Right atrium auricular region (tissue), 2 donors: ENCODE measurements at regions not wholly inside any gene's neighbourhood (a gene's known extent, or its start where the extent isn't known, plus 50 kb on each side); places are given as distances from the start of the nearest gene placed in this dataset.
"Not testable (repeated sequence)": the region's sequence is repeated elsewhere in the genome, so short reads cannot be mapped to it uniquely, and the experiment has no call there.

Experiments
- DNase-seq: peaks from one replicate; pipeline ENCODE4 v3.0.0-alpha.2; 2019; ENCODE audit warnings: low spot score
- H3K27ac ChIP-seq, 2 donors: fragments of 200-600 bp; sonication (generic); 1 replicate in 1 of 2; 2 replicates in 1 of 2; pipeline ENCODE4 v1.5.1; 2016 to 2019
- H3K27me3 ChIP-seq, 2 donors: fragments of 200-600 bp; sonication (generic); one replicate each; pipeline versions ENCODE4 v1.5.1 to v1.6.0; 2017 to 2019
- H3K36me3 ChIP-seq: fragments of 200-600 bp; sonication (generic); one replicate; pipeline ENCODE4 v1.5.1; 2016
- H3K4me1 ChIP-seq, 2 donors: fragments of 200-600 bp; sonication (generic); one replicate each; pipeline versions ENCODE4 v1.5.1 to v1.6.0; 2017 to 2019
- H3K4me3 ChIP-seq, 2 donors: fragments of 200-600 bp; sonication (generic); 1 replicate in 1 of 2; 2 replicates in 1 of 2; pipeline ENCODE4 v1.5.1; 2017 to 2019; ENCODE audit warnings: mild to moderate bottlenecking in 1 of 2, moderate library complexity in 1 of 2
- H3K9me3 ChIP-seq, 2 donors: fragments of 200-600 bp; sonication (generic); one replicate each; pipeline ENCODE4 v1.5.1; 2019
- TF ChIP-seq, protein P1 (sequence below), 2 donors: fragments of 200-600 bp; sonication (generic); IDR thresholded peaks; one replicate each; pipeline ENCODE4 v1.5.1; 2019; ENCODE audit warnings: antibody characterized with exemption in 2 of 2

DNA sequence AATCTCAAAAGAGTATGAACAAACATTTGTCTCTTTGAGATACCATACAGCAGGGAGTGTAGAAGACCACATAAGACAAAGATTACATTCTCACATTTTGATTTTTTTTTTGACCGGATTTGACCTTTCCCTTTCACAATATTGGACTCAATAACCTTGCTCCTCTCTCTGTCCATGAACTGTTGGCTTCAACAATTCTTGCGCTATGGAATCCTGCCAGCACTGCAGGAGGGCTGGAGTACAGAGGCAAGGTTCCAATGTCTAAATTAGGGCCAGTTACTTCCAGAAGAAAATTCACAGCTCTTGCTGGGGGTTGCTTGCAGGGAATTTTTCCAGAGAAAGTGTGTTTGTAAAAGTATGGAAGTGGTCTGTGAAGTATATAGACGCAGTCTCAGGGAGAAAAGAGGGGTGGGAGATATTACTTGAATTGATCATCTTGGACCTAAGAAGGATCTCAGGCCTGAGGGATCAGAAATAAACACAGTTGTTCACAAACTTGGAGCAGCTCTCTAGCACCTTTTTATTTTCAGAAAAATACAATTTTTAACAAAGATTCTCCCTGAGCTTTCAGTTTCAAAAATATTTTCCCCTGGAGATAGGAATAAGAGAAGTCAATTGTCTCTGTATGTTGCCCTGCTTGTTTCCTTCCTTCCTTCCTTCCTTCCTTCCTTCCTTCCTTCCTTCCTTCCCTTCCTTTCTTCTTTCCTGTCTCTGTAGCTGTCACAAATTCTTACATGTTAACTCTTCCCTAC lies 765.9 kb downstream of the BCKDHB start:
- Histone ChIP-seq H3K27me3 (no peaks in the 10 kb centered on the region), H3K4me3 (no peak overlapping the region), H3K36me3 (no peaks in the 10 kb centered on the region), H3K4me1 (no peaks in the 10 kb centered on the region), H3K9me3 (no peaks in the 10 kb centered on the region), H3K27ac (no peak overlapping the region)
- TF ChIP-seq, protein P1, sequence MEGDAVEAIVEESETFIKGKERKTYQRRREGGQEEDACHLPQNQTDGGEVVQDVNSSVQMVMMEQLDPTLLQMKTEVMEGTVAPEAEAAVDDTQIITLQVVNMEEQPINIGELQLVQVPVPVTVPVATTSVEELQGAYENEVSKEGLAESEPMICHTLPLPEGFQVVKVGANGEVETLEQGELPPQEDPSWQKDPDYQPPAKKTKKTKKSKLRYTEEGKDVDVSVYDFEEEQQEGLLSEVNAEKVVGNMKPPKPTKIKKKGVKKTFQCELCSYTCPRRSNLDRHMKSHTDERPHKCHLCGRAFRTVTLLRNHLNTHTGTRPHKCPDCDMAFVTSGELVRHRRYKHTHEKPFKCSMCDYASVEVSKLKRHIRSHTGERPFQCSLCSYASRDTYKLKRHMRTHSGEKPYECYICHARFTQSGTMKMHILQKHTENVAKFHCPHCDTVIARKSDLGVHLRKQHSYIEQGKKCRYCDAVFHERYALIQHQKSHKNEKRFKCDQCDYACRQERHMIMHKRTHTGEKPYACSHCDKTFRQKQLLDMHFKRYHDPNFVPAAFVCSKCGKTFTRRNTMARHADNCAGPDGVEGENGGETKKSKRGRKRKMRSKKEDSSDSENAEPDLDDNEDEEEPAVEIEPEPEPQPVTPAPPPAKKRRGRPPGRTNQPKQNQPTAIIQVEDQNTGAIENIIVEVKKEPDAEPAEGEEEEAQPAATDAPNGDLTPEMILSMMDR (IDR thresholded peaks at IDR 0.05), result no peak
- DNase-seq, result no peak

DNA sequence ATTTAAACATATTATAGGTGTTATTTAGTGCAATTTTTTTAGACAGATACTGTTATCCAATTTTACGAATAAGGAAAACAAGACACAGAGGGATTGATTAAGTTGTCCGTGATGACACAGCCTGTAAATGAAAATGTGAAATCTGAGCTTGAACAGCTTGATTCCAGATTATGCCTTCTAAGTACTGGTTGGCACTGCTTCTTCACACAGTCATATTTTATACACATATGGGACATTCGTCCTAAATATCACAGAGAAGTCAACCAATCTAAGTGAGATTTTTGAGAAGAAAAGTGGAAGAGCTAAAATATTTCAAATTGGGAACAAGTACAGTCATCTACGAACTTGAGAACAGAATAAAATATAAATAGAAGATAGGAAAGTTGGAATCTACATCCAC lies 756.3 kb downstream of the BCKDHB start:
- no peak for DNase-seq
- Histone ChIP-seq H3K4me3 (no peak overlapping the region), H3K36me3 (no peaks in the 10 kb centered on the region), H3K9me3 (no peaks in the 10 kb centered on the region), H3K27ac (no peak overlapping the region), H3K27me3 (no peaks in the 10 kb centered on the region), H3K4me1 (no peaks in the 10 kb centered on the region)
- TF ChIP-seq, protein P1 (IDR thresholded peaks at IDR 0.05), result no peak

DNA sequence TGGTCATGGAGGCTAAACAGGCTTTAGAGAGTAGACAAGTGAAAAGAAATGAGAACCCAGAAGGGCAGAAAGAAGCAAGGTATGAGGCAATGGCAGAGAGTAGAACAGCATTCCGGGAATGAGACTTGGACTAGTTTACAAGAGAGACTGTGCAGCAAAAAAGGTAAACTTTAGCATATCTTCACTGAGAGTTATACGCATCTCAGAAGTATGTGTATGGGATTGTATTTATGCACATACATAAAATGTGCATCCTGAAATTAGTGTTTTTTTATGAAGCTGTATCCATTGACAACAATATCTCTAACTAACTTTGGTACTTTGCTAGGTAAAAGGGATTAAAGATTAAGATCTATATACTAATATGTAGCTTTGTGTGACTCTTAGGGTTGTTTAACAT lies 753.6 kb downstream of the BCKDHB start:
- H3K9me3 ChIP-seq, result peaks cover 0 to 11% of the 10 kb centered on the region in 2 donors
- TF ChIP-seq, protein P1 (IDR thresholded peaks at IDR 0.05), result no peak
- H3K36me3 ChIP-seq, result no peaks in the 10 kb centered on the region
- no peak for DNase-seq
- no peaks in the 10 kb centered on the region for H3K27me3 ChIP-seq
- H3K4me1 ChIP-seq, result no peaks in the 10 kb centered on the region
- H3K27ac ChIP-seq, result no peak overlapping the region
- H3K4me3 ChIP-seq, result no peak overlapping the region

DNA sequence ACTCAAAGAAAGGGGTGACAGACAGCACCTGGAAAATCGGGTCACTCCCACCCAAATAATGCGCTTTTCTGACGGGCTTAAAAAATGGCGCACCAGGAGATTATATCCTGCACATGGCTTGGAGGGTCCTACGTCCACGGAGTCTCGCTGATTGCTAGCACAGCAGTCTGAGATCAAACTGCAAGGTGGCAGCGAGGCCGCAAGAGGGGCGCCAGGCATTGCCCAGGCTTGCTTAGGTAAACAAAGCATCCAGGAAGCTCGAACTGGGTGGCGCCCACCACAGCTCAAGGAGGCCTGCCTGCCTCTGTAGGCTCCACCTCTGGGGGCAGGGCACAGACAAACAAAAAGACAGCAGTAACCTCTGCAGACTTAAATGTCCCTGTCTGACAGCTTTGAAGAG lies 741.5 kb downstream of the BCKDHB start:
- not testable (repeated sequence) for H3K4me3 ChIP-seq, H3K36me3 ChIP-seq, H3K27me3 ChIP-seq, H3K27ac ChIP-seq, DNase-seq, H3K4me1 ChIP-seq
- H3K9me3 ChIP-seq, result peaks cover 0 to 21% of the 10 kb centered on the region in 2 donors

DNA sequence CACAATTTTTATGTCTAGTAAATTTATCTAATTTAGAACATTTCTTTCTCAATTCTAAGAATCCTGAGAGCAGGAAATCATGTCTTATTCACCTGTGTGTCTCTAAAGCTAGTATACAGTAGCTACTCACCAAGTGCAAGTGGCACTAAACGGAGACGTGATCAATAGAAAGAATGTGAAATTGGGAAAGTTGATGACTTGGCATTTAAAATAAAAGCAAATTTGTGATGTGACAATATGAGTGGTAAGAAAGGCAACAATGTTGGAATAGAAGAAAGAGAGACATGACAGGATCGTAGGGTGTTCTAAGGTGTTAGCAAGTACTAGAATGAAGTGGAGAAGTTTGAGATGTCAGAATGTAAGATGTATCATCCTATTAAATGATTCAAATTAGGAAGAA lies 725.9 kb downstream of the BCKDHB start:
- TF ChIP-seq, protein P1 (IDR thresholded peaks at IDR 0.05), result no peak
- no peak for DNase-seq

DNA sequence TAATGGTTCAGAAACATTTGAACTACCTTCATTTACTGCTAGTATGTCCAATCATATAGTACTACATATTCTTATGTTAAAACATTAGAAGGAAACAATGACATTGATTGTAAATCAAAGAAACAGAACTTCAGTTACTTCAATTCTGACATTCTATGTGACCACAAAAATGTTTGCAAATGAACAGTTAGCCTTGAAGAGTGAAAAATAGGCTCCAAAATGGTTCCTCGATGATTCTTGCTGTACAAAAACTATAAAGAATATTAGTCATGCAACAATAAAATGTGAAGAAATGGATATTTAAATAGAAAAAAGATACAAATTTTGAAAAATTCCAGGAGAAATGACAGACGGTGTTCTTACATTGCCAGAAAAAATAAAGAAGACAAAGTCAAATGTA lies 686.9 kb downstream of the BCKDHB start:
- H3K27me3 ChIP-seq, result no peaks in the 10 kb centered on the region
- H3K4me1 ChIP-seq, result no peaks in the 10 kb centered on the region
- no peaks in the 10 kb centered on the region for H3K36me3 ChIP-seq
- H3K9me3 ChIP-seq, result no peaks in the 10 kb centered on the region
- TF ChIP-seq, protein P1 (IDR thresholded peaks at IDR 0.05), result no peak
- H3K27ac ChIP-seq, result no peak overlapping the region
- no peak for DNase-seq
- no peak overlapping the region for H3K4me3 ChIP-seq

More for the DNA sequence above, 725.9 kb downstream of the BCKDHB start:
- H3K27me3 ChIP-seq, result no peaks in the 10 kb centered on the region
- no peak overlapping the region for H3K27ac ChIP-seq
- no peaks in the 10 kb centered on the region for H3K36me3 ChIP-seq
- no peaks in the 10 kb centered on the region for H3K9me3 ChIP-seq
- no peaks in the 10 kb centered on the region for H3K4me1 ChIP-seq
- no peak overlapping the region for H3K4me3 ChIP-seq
